ENCODE measurements at regions not wholly inside any gene's neighbourhood (a gene's known extent, or its start where the extent isn't known, plus 50 kb on each side); places are given as distances from the start of the nearest gene placed in this dataset.
"Not testable (repeated sequence)": the region's sequence is repeated elsewhere in the genome, so short reads cannot be mapped to it uniquely, and the experiment has no call there.

GRCh38 chr1:90834886-90835660 lies 118.0 kb upstream of the BARHL2 start:
- Mint-ChIP-seq H3K27ac (no peak overlapping the region), H3K4me3 (peak overlapping the region; percentile 52), H3K27me3 (peaks cover 67% of the 10 kb centered on the region), H3K36me3 (no peaks in the 10 kb centered on the region), H3K9me3 (ENCODE audit: low read depth) (no peaks in the 10 kb centered on the region), H3K4me1 (ENCODE audit: low read depth) (peaks cover 26% of the 10 kb centered on the region)

- peaks cover 24% of the 10 kb centered on the region for H3K4me1 Mint-ChIP-seq (ENCODE audit: low read depth)
- H3K9me3 Mint-ChIP-seq (ENCODE audit: low read depth), result no peaks in the 10 kb centered on the region
- H3K36me3 Mint-ChIP-seq, result no peaks in the 10 kb centered on the region
- H3K27me3 Mint-ChIP-seq, result peaks cover 65% of the 10 kb centered on the region
- H3K4me3 Mint-ChIP-seq, result peak overlapping the region; percentile 52
- H3K27ac Mint-ChIP-seq, result no peak overlapping the region
Measured at GRCh38 chr1:90834354-90834885, 117.3 kb upstream of the BARHL2 start.

GRCh38 chr1:90833466-90834110 lies 116.5 kb upstream of the BARHL2 start:
- H3K27ac Mint-ChIP-seq, result no peak overlapping the region
- peaks cover 23% of the 10 kb centered on the region for H3K4me1 Mint-ChIP-seq (ENCODE audit: low read depth)
- no peak overlapping the region for H3K4me3 Mint-ChIP-seq

GRCh38 chr1:90831910-90832309 lies 114.8 kb upstream of the BARHL2 start:
- peaks cover 64% of the 10 kb centered on the region for H3K27me3 Mint-ChIP-seq
- no peak overlapping the region for H3K27ac Mint-ChIP-seq
- no peaks in the 10 kb centered on the region for H3K9me3 Mint-ChIP-seq (ENCODE audit: low read depth)
- peaks cover 21% of the 10 kb centered on the region for H3K4me1 Mint-ChIP-seq (ENCODE audit: low read depth)
- no peaks in the 10 kb centered on the region for H3K36me3 Mint-ChIP-seq
- H3K4me3 Mint-ChIP-seq, result no peak overlapping the region

More at GRCh38 chr1:90833466-90834110, 116.5 kb upstream of the BARHL2 start:
- H3K9me3 Mint-ChIP-seq (ENCODE audit: low read depth), result no peaks in the 10 kb centered on the region
- no peaks in the 10 kb centered on the region for H3K36me3 Mint-ChIP-seq
- H3K27me3 Mint-ChIP-seq, result peaks cover 68% of the 10 kb centered on the region

- H3K4me1 Mint-ChIP-seq (ENCODE audit: low read depth), result no peaks in the 10 kb centered on the region
- H3K27ac Mint-ChIP-seq, result no peak overlapping the region
- H3K27me3 Mint-ChIP-seq, result peaks cover 43% of the 10 kb centered on the region
- no peak overlapping the region for H3K4me3 Mint-ChIP-seq
- no peaks in the 10 kb centered on the region for H3K9me3 Mint-ChIP-seq (ENCODE audit: low read depth)
- H3K36me3 Mint-ChIP-seq, result no peaks in the 10 kb centered on the region
Measured at GRCh38 chr1:90826834-90827233, 109.7 kb upstream of the BARHL2 start.

- Mint-ChIP-seq H3K4me3 (no peak overlapping the region), H3K27me3 (peaks cover 38% of the 10 kb centered on the region), H3K4me1 (ENCODE audit: low read depth) (no peaks in the 10 kb centered on the region), H3K27ac (no peak overlapping the region), H3K9me3 (ENCODE audit: low read depth) (no peaks in the 10 kb centered on the region), H3K36me3 (no peaks in the 10 kb centered on the region)
Measured at GRCh38 chr1:90826024-90826423, 108.9 kb upstream of the BARHL2 start.

GRCh38 chr1:90824551-90824950 lies 107.4 kb upstream of the BARHL2 start:
- no peaks in the 10 kb centered on the region for H3K36me3 Mint-ChIP-seq
- H3K4me3 Mint-ChIP-seq, result no peak overlapping the region
- H3K27ac Mint-ChIP-seq, result no peak overlapping the region
- no peaks in the 10 kb centered on the region for H3K4me1 Mint-ChIP-seq (ENCODE audit: low read depth)
- H3K9me3 Mint-ChIP-seq (ENCODE audit: low read depth), result no peaks in the 10 kb centered on the region
- H3K27me3 Mint-ChIP-seq, result peaks cover 30% of the 10 kb centered on the region

- H3K27me3 Mint-ChIP-seq, result peaks cover 27% of the 10 kb centered on the region
- no peaks in the 10 kb centered on the region for H3K36me3 Mint-ChIP-seq
- H3K4me3 Mint-ChIP-seq, result no peak overlapping the region
- H3K4me1 Mint-ChIP-seq (ENCODE audit: low read depth), result no peaks in the 10 kb centered on the region
- no peaks in the 10 kb centered on the region for H3K9me3 Mint-ChIP-seq (ENCODE audit: low read depth)
- no peak overlapping the region for H3K27ac Mint-ChIP-seq
Measured at GRCh38 chr1:90823686-90824085, 106.6 kb upstream of the BARHL2 start.

- no peak overlapping the region for H3K4me3 Mint-ChIP-seq
- H3K36me3 Mint-ChIP-seq, result no peaks in the 10 kb centered on the region
- no peaks in the 10 kb centered on the region for H3K9me3 Mint-ChIP-seq (ENCODE audit: low read depth)
- no peaks in the 10 kb centered on the region for H3K4me1 Mint-ChIP-seq (ENCODE audit: low read depth)
- no peak overlapping the region for H3K27ac Mint-ChIP-seq
- H3K27me3 Mint-ChIP-seq, result peaks cover 25% of the 10 kb centered on the region
Measured at GRCh38 chr1:90821788-90822359, 104.8 kb upstream of the BARHL2 start.

- Mint-ChIP-seq H3K36me3 (no peaks in the 10 kb centered on the region), H3K27ac (no peak overlapping the region), H3K4me3 (no peak overlapping the region), H3K9me3 (ENCODE audit: low read depth) (no peaks in the 10 kb centered on the region), H3K27me3 (peaks cover 25% of the 10 kb centered on the region), H3K4me1 (ENCODE audit: low read depth) (no peaks in the 10 kb centered on the region)
Measured at GRCh38 chr1:90821152-90821787, 104.2 kb upstream of the BARHL2 start.

GRCh38 chr1:90820745-90821144 lies 103.6 kb upstream of the BARHL2 start:
- H3K27ac Mint-ChIP-seq, result no peak overlapping the region
- H3K27me3 Mint-ChIP-seq, result peaks cover 25% of the 10 kb centered on the region
- no peaks in the 10 kb centered on the region for H3K9me3 Mint-ChIP-seq (ENCODE audit: low read depth)
- no peak overlapping the region for H3K4me3 Mint-ChIP-seq
- no peaks in the 10 kb centered on the region for H3K4me1 Mint-ChIP-seq (ENCODE audit: low read depth)
- no peaks in the 10 kb centered on the region for H3K36me3 Mint-ChIP-seq

GRCh38 chr1:90817399-90817798 lies 100.3 kb upstream of the BARHL2 start:
- Mint-ChIP-seq H3K9me3 (ENCODE audit: low read depth) (no peaks in the 10 kb centered on the region), H3K27me3 (peaks cover 15% of the 10 kb centered on the region), H3K4me3 (no peak overlapping the region), H3K27ac (no peak overlapping the region), H3K4me1 (ENCODE audit: low read depth) (no peaks in the 10 kb centered on the region), H3K36me3 (no peaks in the 10 kb centered on the region)

- not testable (repeated sequence) for H3K4me1 Mint-ChIP-seq (ENCODE audit: low read depth); H3K4me3 Mint-ChIP-seq; H3K27ac Mint-ChIP-seq; H3K36me3 Mint-ChIP-seq; H3K9me3 Mint-ChIP-seq (ENCODE audit: low read depth)
- peaks cover 16% of the 10 kb centered on the region for H3K27me3 Mint-ChIP-seq
Measured at GRCh38 chr1:90812237-90812636, 95.1 kb upstream of the BARHL2 start.

- H3K27ac Mint-ChIP-seq; H3K4me3 Mint-ChIP-seq; H3K9me3 Mint-ChIP-seq (ENCODE audit: low read depth); H3K4me1 Mint-ChIP-seq (ENCODE audit: low read depth); H3K36me3 Mint-ChIP-seq: not testable (repeated sequence)
- peaks cover 16% of the 10 kb centered on the region for H3K27me3 Mint-ChIP-seq
Measured at GRCh38 chr1:90811444-90811950, 94.4 kb upstream of the BARHL2 start.

- H3K9me3 Mint-ChIP-seq (ENCODE audit: low read depth), result no peaks in the 10 kb centered on the region
- H3K4me1 Mint-ChIP-seq (ENCODE audit: low read depth), result no peaks in the 10 kb centered on the region
- H3K27me3 Mint-ChIP-seq, result peaks cover 16% of the 10 kb centered on the region
- H3K36me3 Mint-ChIP-seq, result no peaks in the 10 kb centered on the region
- no peak overlapping the region for H3K27ac Mint-ChIP-seq
- H3K4me3 Mint-ChIP-seq, result no peak overlapping the region
Measured at GRCh38 chr1:90810681-90811080, 93.6 kb upstream of the BARHL2 start.

Data from activated naive CD8-positive, alpha-beta T cell (primary cell).